HK-2 (cell line): ENCODE measurements at regions not wholly inside any gene's neighbourhood (a gene's known extent, or its start where the extent isn't known, plus 50 kb on each side); places are given as distances from the start of the nearest gene placed in this dataset.
"Not testable (repeated sequence)": the region's sequence is repeated elsewhere in the genome, so short reads cannot be mapped to it uniquely, and the experiment has no call there.

ENCODE experiments used
- DNase-seq: peaks from one replicate; pipeline ENCODE4 v3.0.0-alpha.2; 2018; ENCODE audit not compliant: unreplicated experiment

GRCh38 chr6:4677011-4677750 is 99.0 kb upstream of the CDYL start:
- DNase-seq: no peak

GRCh38 chr6:4676016-4676415 is 100.2 kb upstream of the CDYL start:
- no peak for DNase-seq

- DNase-seq: no peak
Observed at GRCh38 chr6:4675121-4675520, 101.1 kb upstream of the CDYL start.

GRCh38 chr6:4673861-4674260 is 102.3 kb upstream of the CDYL start:
- DNase-seq: no peak

- no peak for DNase-seq
Observed at GRCh38 chr6:4672772-4673171, 103.4 kb upstream of the CDYL start.

- DNase-seq: no peak
Observed at GRCh38 chr6:4671587-4672115, 104.6 kb upstream of the CDYL start.

GRCh38 chr6:4670824-4671409 is 105.3 kb upstream of the CDYL start:
- DNase-seq: no peak

GRCh38 chr6:4670290-4670689 is 105.9 kb upstream of the CDYL start:
- DNase-seq: no peak

GRCh38 chr6:4668271-4669179 is 107.7 kb upstream of the CDYL start:
- no peak for DNase-seq

- DNase-seq: no peak
Observed at GRCh38 chr6:4667591-4667990, 108.6 kb upstream of the CDYL start.

GRCh38 chr6:4666886-4667513 is 109.2 kb upstream of the CDYL start:
- DNase-seq: no peak

GRCh38 chr6:4665489-4666417 is 110.5 kb upstream of the CDYL start:
- no peak for DNase-seq

- DNase-seq: no peak
Observed at GRCh38 chr6:4664911-4665310, 111.3 kb upstream of the CDYL start.

GRCh38 chr6:4664117-4664626 is 112.0 kb upstream of the CDYL start:
- DNase-seq: peak; percentile 6

GRCh38 chr6:4662886-4663285 is 113.3 kb upstream of the CDYL start:
- DNase-seq: no peak

GRCh38 chr6:4661391-4661790 is 114.8 kb upstream of the CDYL start:
- DNase-seq: no peak

- DNase-seq: no peak
Observed at GRCh38 chr6:4660377-4661321, 115.6 kb upstream of the CDYL start.

GRCh38 chr6:4659719-4660118 is 116.5 kb upstream of the CDYL start:
- DNase-seq: not testable (repeated sequence)

GRCh38 chr6:4658486-4658885 is 117.7 kb upstream of the CDYL start:
- DNase-seq: no peak
